RCC 7860 (cell line): ENCODE measurements at regions not wholly inside any gene's neighbourhood (a gene's known extent, or its start where the extent isn't known, plus 50 kb on each side); places are given as distances from the start of the nearest gene placed in this dataset.
A peak's percentile ranks its signal among the peaks of the same experiment; 100 is the strongest.
"Not testable (repeated sequence)": the region's sequence is repeated elsewhere in the genome, so short reads cannot be mapped to it uniquely, and the experiment has no call there.

ENCODE experiments used
- DNase-seq: peaks from one replicate; pipeline ENCODE4 v3.0.0-alpha.2; 2015; ENCODE audit warnings: low spot score
- FAIRE-seq: peaks from 2 replicates; lab custom pipeline; 2012; peaks lifted over from hg19 to GRCh38; lab: Jason Lieb, UNC

DNA sequence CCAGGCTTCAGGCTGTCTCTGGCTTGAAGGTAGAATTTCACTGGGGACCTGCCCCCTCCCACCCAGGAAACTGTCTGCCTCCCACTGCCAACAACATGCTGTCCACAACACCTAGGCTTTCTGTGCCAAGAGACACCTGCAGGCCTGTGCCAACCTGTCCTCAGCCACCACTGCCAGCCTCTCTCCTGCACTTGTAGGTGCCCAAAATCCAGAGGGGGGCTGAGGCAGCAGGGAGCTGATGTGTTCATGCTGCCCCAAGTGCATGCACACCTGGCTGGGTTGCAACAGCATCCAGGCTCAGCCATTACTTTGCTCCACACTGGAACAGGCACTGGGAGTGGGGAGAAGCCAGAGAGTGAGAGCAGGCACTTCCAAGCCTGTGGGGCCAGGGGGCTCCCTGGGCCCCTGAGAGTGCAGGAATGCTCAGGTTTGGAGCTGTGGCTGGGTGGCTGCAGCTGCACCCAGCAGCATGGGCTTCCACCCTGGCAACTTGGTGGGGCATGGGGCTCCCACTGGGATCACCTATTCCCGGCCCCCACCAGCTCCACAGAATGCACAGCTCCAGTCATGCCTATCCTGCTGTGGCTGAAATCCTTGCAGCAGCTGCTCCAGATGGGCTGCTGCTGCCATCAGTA, 218.1 kb upstream of the OBI1 start:
- no peak for DNase-seq
- FAIRE-seq = no peak

DNA sequence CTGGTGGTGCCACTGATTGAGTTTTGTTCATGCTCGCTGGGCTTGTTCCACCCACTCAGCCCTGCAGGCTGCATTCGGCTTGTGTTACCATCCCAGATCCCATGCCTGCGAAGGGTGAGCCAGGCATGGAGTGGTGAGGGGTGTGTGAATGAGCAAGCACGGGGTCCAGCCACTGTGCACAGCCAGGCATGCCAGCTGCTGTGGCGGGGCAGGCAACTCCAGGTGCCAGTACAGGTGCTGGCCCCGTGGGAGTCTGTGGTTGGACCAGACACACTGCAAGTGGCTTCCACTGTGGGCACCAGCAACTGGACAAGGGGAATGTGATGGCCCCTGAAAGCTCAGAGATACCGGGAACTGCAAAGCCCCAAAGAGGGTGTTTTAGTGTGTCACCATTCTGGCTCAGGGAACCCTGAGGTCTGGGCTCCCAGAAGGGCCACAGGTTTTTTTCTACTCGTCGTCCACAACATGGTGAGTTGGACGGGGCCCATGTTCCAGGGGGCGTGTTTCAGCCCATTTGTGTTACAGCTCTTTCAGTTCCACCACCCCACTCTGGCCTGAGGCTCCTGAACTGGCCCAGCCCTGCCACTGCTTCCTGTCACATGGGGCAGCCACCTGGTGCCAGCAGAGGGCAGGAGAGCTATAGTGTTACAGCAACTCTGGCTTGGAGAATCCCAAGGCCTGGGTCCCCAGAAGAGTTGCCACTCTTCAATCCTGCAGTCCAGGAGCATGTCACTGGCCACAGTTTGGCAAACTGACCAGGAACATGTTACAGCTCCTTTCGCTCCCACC, 217.0 kb upstream of the OBI1 start:
- no peak for DNase-seq
- FAIRE-seq = no peak

DNA sequence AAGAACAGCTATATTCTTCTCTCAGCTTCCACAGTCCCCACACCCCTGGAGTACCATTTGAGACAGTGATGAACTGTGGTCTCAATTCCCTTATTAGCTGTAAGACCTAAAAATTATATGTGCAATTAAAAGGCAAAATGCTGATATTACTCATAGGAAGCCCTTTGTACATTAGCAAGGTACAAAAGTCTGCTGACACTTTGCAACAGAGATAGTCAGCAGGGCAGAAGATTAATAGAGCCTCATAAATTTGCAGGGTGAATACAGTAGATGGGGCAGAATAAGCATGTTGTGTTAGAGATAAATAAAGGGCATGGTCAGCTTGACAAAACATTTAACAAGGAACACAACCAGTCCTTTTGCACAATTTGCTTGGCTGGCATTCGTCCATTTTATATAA, 210.0 kb upstream of the OBI1 start:
- no peak for FAIRE-seq
- no peak for DNase-seq

DNA sequence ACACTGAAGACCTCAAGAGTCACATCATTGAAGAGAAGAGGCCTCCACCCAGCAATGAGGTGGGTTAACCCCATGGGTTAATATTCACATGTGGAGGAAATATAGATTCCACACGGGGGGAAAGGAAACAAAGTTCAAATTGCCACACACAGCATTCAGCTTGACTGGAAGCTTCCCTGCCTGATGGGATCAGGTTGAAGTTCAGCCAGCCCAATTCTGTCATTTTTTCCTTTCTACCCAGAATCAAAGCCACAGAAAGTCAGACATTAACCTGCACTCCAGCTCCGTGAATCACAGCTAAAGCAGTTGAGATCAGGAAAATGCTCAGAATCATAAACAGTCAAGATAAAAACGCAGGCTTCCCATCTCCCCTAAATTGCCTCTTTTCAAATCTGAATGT, 208.7 kb upstream of the OBI1 start:
- FAIRE-seq (no peak), DNase-seq (no peak)

DNA sequence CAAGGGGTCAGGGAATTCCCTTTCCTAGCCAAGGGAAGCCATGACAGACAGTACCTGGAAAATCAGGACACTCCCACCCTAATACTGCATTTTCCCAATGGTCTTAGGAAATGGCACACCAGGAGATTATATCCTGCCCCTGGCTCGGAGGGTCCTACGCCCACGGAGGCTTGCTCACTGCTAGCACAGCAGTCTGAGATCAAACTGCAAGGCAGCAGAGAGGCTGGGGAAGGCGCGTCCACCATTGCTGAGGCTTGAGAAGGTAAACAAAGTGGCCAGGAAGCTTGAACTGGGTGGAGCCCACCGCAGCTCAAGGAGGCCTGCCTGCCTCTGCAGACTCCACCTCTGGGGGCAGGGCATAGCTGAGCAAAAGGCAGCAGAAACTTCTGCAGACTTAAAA, 207.1 kb upstream of the OBI1 start:
- DNase-seq, FAIRE-seq: not testable (repeated sequence)

DNA sequence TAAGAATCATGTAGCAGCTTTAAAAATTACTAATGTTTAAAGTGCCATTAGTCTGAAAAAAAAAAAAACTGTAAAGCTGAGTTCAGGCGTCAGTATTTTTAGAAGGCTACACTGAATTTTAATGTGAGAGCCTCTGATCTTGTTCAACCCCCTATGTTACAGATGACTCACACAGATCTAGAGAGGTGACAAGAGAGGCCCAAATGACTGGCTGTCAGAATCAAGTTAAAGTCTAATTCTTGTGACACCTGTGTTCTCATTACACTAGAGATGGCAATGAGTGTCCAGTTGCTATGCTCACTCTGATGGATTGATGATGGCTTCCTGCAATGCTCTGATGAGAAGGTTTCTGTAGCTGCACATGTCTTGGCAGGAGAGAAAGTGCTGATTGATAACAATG, 203.5 kb upstream of the OBI1 start:
- DNase-seq (no peak), FAIRE-seq (no peak)

DNA sequence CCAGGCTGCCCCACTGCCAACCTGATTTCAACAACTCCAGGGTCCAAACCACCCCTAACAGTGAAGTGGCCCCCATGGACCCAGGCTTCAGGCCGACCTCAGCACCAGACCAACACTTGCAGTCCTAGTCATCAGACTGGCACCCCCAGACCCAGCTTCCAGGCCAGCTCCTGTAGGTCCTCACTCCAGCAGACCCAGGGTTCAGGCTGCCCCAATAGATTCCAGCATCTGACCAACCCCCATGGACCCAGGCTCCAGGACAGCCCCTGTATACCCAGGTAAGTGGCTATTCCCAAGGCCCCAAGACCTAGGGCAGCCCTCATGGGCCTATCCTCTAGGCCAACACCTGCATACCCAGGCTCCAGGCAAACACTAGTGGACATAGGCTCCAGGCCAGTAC, 193.8 kb upstream of the OBI1 start:
- DNase-seq (no peak), FAIRE-seq (no peak)

DNA sequence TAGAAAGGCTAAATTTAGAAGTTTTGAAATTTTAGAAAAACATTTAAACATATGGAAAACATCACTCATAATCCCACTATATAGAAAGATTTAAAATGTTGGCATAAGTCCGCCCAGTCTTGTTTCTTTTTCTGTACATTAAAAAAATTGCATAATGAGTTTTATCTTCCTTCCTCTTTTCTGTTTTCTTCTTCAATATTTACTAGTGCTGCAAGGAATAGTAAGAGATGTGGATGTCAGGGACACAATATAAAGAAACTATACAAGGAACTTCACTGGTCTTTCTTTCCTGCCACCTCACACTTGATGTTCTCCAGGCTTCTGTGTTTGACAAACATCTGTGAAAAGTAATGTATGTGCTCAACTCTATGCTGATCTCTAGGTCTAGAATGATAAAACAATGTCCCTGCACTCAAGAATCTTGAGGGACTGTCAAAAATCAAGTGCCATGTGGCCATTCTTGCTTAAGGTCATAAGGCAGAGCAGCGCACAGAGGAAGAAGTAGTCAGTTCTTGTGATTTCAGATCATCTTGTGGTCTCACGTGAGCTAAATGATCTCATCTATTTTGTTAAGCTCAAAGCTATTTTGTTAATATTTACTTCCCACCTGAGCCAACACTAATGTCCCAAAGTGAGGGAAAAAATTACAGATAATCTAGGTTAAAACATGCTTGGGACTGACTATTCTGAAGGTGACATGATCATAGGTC, 186.9 kb upstream of the OBI1 start:
- DNase-seq (no peak), FAIRE-seq (no peak)

DNA sequence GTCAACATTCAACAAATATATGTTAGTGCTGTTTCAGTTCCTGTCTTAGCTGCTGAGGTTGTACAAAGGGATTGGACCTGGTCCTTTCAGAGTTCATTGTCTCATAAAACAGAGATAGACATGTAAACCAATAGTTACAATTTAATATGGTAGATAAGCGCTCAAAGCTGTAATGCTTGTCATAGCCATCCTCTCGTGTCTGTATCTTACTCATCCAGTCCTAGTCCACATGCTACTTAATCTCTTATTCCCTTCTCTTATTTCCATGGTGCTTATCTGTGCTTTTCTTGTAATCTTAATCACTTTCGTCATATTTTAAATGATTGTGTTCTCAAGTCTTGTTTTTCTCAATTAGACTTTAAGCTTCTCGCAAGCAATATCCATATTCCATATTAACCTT, 185.2 kb upstream of the OBI1 start:
- FAIRE-seq (no peak), DNase-seq (no peak)

DNA sequence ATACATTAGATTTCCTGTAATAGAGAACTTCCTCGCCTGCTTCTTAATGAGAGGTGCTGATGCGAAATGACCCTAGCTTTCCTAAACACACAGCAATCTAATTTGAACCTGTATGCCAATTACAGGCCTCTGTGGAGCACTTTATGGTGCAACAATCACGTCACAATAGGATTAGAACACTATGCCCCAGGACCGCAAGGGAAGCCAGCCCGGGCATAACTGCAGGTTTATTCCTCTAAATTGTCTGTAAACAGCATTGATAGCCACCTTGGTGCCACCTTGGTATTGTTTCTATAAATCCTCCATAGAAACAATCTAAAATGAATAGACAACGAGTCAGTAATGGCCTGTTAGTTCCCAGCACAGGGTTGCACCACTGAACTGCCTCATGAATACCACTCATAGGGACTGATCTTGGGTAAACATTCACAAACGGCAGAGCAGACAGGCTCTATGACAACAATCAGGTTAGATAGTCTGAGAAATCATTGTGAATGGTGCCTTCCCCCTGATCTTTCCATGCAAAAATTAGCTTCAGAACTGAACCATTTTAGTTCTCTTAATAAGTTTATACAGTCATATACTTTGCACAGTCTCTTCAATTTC, 182.5 kb upstream of the OBI1 start:
- DNase-seq (no peak), FAIRE-seq (no peak)

DNA sequence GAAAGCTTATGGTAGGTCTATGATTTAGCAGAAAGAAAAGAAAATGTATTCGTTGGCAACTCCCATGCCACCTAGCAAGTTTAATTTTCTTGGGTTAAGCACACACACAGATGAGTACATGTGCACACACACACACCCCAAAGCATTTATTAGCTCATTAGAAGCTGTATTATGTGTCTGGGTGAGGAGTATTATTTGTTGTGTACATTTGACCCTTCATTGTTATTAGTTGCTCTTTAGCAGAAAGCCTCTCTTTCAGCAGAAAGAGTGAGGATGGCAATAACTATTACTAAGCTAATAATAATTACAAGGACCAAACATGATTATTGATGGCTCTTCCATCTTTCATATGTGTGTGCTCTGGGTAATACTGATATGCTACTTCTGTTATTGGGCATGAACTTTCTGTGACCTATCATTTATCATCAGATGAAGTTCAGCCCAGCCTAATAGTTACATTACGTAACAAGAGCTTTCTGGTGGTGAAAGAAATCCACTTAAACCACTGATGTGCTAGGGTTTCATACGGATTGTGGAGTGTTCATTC, 177.4 kb upstream of the OBI1 start:
- FAIRE-seq = no peak

DNA sequence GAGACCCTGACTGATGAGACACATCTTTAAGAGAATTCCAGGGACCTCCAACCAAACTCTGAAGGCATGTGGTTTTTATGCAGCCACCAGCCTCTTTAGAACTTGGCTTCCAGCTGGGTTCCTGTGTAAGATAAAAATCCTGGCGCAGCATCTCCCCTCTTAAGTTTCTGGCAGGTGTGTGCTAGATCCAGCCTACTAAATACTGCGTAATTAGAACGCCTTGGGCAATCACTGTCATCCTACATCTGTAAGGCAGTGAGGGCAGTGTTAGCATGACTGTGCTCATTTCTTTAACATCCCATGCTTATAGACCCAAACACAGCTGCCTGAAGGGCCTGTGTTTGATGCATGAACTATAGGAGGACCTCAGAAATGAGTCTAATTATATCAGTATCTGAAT, 173.5 kb upstream of the OBI1 start:
- FAIRE-seq = no peak

More for the DNA sequence above, 177.4 kb upstream of the OBI1 start:
- no peak for DNase-seq

DNA sequence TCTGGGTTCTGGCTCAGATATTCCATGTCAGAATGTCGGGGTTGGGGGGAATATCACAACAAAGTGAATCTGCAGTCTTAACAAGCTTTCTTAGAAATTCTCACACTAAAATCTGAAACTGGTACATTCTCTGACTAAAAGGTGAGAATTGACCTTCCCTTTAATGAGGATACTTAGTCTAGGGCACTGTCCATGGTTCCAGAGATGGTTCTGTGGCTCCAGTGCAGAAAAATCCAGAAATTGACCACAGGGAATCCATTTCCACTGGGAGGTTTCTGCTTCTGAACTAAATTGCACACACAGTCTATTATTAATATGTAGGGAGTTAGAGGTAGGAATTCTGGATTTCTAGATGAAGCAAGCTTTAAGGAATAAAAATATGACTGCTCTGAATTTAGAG, 171.6 kb upstream of the OBI1 start:
- no peak for FAIRE-seq
- no peak for DNase-seq

More for the DNA sequence above, 173.5 kb upstream of the OBI1 start:
- DNase-seq = no peak

DNA sequence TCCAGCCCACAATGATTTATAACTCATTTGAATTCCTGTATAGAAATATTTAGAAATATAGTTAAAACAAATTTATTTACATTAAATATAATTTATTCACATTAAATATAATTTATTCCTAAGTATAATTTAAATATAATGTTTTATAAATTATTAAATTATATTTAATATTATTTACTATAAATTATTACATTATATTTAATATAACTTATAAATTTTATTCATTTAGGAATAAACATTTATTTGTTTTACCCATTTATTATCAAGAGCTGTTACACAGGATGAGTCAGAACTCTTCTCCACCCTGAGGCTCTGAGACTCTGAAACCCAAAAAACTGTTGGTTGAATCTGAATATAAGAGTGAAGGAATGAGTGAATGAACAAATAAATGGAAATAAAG, 170.9 kb upstream of the OBI1 start:
- no peak for DNase-seq
- peak; percentile 49 for FAIRE-seq

DNA sequence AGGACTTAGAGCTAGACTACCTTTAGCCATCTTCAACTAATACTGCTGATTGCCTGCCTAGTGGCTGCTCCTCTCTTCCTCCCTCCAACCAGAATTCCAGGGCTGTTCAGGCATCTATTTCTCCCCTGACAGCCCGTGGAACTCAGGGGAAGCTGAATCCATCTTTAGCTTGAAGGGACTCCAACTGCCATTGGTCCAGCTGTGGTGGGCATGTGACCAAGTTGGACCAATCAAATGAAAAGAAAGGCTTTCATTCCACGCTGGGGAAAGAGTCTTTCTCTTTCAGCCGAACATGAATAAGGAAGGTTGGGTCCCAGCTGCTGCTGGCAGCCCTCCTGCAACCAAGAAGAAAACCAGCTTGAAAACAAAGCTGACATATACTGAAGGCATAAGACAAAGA, 168.5 kb upstream of the OBI1 start:
- no peak for FAIRE-seq

DNA sequence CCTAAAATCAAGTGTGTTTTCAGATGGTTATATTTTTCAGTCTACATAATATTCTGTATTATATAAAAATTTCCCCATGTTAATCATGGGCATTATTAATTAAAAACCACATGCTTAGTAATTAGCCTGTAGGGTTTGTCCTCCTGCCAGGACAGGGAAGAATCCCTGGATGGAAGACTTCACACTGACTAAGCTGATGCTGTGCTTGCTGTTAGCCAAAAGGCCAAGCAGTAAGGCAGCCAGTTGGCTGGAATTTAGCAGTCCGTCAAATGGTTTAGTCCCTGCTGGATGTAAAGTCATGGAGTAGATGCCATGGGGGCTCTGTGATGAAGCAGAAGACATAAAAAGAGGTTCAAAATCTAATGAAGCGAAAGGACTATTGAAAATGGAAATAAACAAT, 168.0 kb upstream of the OBI1 start:
- DNase-seq (no peak), FAIRE-seq (no peak)

More for the DNA sequence above, 168.5 kb upstream of the OBI1 start:
- DNase-seq = no peak

DNA sequence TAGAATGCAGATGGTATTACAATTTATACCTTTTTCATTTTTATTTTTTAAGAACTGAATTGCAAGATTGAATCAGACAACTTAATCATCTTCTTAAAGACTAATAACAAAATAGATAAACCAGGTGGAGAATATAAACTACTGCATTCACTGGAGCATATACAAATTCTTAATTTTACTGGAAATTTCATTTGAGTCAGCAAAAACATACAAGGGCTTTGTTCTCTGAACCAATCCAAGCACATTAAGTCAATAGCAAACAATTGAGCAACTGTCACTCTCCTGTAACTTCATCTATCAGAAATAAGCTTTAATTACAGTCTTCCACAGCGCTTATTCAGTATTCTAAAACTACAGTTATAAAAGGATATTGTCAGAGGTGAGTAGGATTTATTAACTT, 167.4 kb upstream of the OBI1 start:
- no peak for FAIRE-seq
- DNase-seq = no peak

DNA sequence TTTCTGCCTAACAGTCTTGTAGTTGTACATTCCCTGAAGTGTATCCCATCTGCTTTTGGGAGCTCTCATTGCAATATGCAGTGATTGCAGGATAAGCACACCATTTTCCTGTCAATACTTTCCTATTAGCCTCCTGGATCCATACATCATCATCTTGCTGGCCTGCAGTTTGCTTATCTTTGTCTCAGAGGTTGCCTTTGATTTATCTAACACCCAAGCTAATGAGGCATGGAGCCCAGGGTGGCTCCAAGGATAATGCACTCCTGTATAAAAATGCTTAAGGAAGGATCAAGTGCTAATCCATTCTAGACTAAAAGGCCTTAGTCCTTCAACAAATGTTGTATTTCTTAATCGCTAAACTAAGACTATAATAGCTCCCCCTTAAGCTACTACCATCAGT, 161.6 kb upstream of the OBI1 start:
- FAIRE-seq (no peak), DNase-seq (no peak)

DNA sequence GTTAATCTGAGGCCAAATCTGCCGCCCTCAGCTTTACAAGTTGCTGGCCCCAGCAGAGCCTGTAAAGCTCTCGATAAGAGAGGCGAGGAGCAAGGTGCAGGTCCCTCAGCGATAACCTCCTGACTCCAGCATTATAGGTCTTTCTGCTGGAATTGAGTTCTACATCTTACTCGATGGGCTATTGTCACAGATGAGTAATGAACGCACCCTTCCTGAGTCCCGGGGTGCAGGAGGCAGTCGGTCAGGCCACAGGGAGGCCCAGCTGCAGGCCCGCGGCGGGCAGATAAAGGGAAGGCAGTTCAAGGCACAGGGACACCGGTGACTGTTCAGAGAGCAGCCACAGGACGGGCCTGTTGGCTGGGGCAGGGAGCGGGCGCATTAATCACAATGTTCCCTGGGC, 157.6 kb upstream of the OBI1 start:
- DNase-seq (no peak), FAIRE-seq (no peak)

DNA sequence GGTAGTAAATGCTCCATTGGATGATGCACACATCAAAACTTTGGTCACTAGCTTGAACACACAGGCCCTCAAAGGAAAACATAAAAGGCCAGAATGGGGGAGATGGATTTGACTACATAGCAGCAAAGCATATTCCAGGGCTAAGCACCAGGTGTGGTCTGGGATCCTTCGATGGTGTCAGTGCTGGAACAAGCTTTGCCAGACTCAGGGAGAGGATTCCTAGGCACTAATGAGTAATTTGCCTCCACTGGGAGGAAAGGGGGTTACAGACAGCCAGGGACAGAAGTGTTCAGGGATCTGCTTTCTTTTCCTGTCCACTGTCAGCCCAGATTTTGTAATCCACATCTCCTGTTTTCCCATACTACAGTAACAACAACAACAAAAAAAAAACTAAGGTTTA, 157.2 kb upstream of the OBI1 start:
- DNase-seq = no peak
- FAIRE-seq = no peak

DNA sequence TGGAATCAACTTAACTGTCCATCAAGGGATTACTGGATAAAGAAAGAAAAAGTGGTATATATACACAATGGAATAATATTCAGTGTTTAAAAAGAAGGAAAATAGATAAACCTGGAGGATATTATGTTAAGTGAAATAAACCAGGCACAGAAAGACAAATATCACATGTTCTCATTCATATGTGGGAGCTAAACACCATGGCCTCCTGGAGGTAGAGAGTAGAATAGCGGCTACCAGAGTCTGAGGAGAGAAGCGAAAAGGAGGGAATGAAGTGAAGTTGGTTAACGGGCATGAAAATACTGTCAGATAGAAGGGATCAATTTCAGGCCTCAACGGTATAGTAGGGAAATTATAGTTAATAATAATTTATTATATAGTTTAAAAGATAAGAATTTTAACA, 147.5 kb upstream of the OBI1 start:
- no peak for DNase-seq
- FAIRE-seq = no peak
